ENCODE measurements at regions not wholly inside any gene's neighbourhood (a gene's known extent, or its start where the extent isn't known, plus 50 kb on each side); places are given as distances from the start of the nearest gene placed in this dataset.

- H4K20me1 ChIP-seq (ENCODE audit: insufficient read depth, low read length), result no peaks in the 10 kb centered on the region
- H3K27ac ChIP-seq (ENCODE audit: low read depth in 1 of 2, low read length in 2 of 2), result no peak overlapping the region
- Mint-ChIP-seq H3K36me3 (no peaks in the 10 kb centered on the region), H3K27me3 (ENCODE audit: low read depth in 3 of 3) (no peaks in the 10 kb centered on the region), H3K4me3 (no peak overlapping the region), H3K4me1 (no peaks in the 10 kb centered on the region), H3K9me3 (peaks cover 0 to 10% (median 2%) of the 10 kb centered on the region in 7 donors), H3K27ac (no peak overlapping the region)
- no peaks in the 10 kb centered on the region for H3K79me2 ChIP-seq (ENCODE audit: insufficient read depth, low read length)
- no peaks in the 10 kb centered on the region for H3K4me1 ChIP-seq (ENCODE audit: control insufficient read depth in 1 of 2, insufficient read depth in 2 of 2, low read length in 2 of 2)
- H3K9me3 ChIP-seq (replicated peaks in 1 of 2; ENCODE audit: control insufficient read depth in 1 of 2, insufficient read depth in 1 of 2, low read length in 2 of 2), result peaks cover 0 to 11% of the 10 kb centered on the region in 2 donors
- no peak for DNase-seq
- H2AFZ ChIP-seq (ENCODE audit: insufficient read depth, low read depth, low read length, poor library complexity, severe bottlenecking), result no peak overlapping the region
- TF ChIP-seq CTCF (IDR thresholded peaks at IDR 0.05), result no peak
- no peak overlapping the region for H3K9ac ChIP-seq (ENCODE audit: insufficient read depth, low read length, poor library complexity, severe bottlenecking)
- intact Hi-C loops (cut with micrococcal nuclease), result no loop called here
- H3K27me3 ChIP-seq (ENCODE audit: control insufficient read depth in 2 of 2, insufficient read depth in 2 of 2, low read length in 2 of 2), result no peaks in the 10 kb centered on the region
- H3K4me3 ChIP-seq (replicated peaks in 1 of 3; ENCODE audit: low read depth in 2 of 3, low read length in 3 of 3), result no peak overlapping the region
- H3K36me3 ChIP-seq (replicated peaks in 1 of 2; ENCODE audit: control insufficient read depth in 1 of 2, insufficient read depth in 2 of 2, low read length in 2 of 2), result no peaks in the 10 kb centered on the region
- no CpG with 5 or more reads among the region's 2 CpGs for WGBS (ENCODE audit: insufficient coverage)
- no peak overlapping the region for H3K4me2 ChIP-seq (replicated peaks; ENCODE audit: extremely low read depth, low read length, poor library complexity, severe bottlenecking)
Measured at GRCh38 chr4:64967286-64967685, 558.0 kb upstream of the TECRL start.

GRCh38 chr4:64960516-64960915 lies 551.3 kb upstream of the TECRL start:
- no peak overlapping the region for H3K4me3 Mint-ChIP-seq
- Histone ChIP-seq H4K20me1 (ENCODE audit: insufficient read depth, low read length) (no peaks in the 10 kb centered on the region), H3K9me3 (replicated peaks in 1 of 2; ENCODE audit: control insufficient read depth in 1 of 2, insufficient read depth in 1 of 2, low read length in 2 of 2) (peaks cover 0 to 6% of the 10 kb centered on the region in 2 donors), H3K9ac (ENCODE audit: insufficient read depth, low read length, poor library complexity, severe bottlenecking) (no peak overlapping the region), H3K4me1 (ENCODE audit: control insufficient read depth in 1 of 2, insufficient read depth in 2 of 2, low read length in 2 of 2) (no peaks in the 10 kb centered on the region), H3K36me3 (replicated peaks in 1 of 2; ENCODE audit: control insufficient read depth in 1 of 2, insufficient read depth in 2 of 2, low read length in 2 of 2) (no peaks in the 10 kb centered on the region), H3K4me3 (replicated peaks in 1 of 3; ENCODE audit: low read depth in 2 of 3, low read length in 3 of 3) (no peak overlapping the region), H3K27ac (ENCODE audit: low read depth in 1 of 2, low read length in 2 of 2) (no peak overlapping the region), H3K79me2 (ENCODE audit: insufficient read depth, low read length) (no peaks in the 10 kb centered on the region), H3K27me3 (ENCODE audit: control insufficient read depth in 2 of 2, insufficient read depth in 2 of 2, low read length in 2 of 2) (no peaks in the 10 kb centered on the region), H3K4me2 (replicated peaks; ENCODE audit: extremely low read depth, low read length, poor library complexity, severe bottlenecking) (no peak overlapping the region), H2AFZ (ENCODE audit: insufficient read depth, low read depth, low read length, poor library complexity, severe bottlenecking) (no peak overlapping the region)
- no peaks in the 10 kb centered on the region for H3K4me1 Mint-ChIP-seq
- H3K9me3 Mint-ChIP-seq, result peaks cover 0 to 5% (median 2%) of the 10 kb centered on the region in 7 donors
- H3K36me3 Mint-ChIP-seq, result no peaks in the 10 kb centered on the region
- DNase-seq, result no peak
- TF ChIP-seq CTCF (IDR thresholded peaks at IDR 0.05), result no peak
- no peaks in the 10 kb centered on the region for H3K27me3 Mint-ChIP-seq (ENCODE audit: low read depth in 3 of 3)
- WGBS (ENCODE audit: insufficient coverage), result no CpG with 5 or more reads among the region's 4 CpGs
- no peak overlapping the region for H3K27ac Mint-ChIP-seq
- intact Hi-C loops (cut with micrococcal nuclease), result no loop called here

Measured in CD14-positive monocyte (primary cell).